ENCODE measurements at regions not wholly inside any gene's neighbourhood (a gene's known extent, or its start where the extent isn't known, plus 50 kb on each side); places are given as distances from the start of the nearest gene placed in this dataset.

- no peaks in the 10 kb centered on the region for H3K27me3 ChIP-seq (replicated peaks in 1 of 7)
- peaks cover 0 to 55% (median 40%) of the 10 kb centered on the region in 8 donors for H3K9me3 ChIP-seq
- no peak for DNase-seq
- TF ChIP-seq CTCF (IDR thresholded peaks at IDR 0.05 in 8 of 11, conservative IDR thresholded peaks at IDR 0.05 in 3 of 11): no peak
- no peak for TF ChIP-seq POLR2AphosphoS5 (IDR thresholded peaks at IDR 0.05)
- TF ChIP-seq POLR2A (IDR thresholded peaks at IDR 0.05): no peak
- H3K4me3 ChIP-seq: no peak overlapping the region
- H3K36me3 ChIP-seq: no peaks in the 10 kb centered on the region
- H3K27ac ChIP-seq: no peak overlapping the region
- intact Hi-C loops (cut with DNase I; ENCODE audit: low total_unique reads): no loop called here
- H3K4me1 ChIP-seq: no peaks in the 10 kb centered on the region
These were observed 241.8 kb upstream of the UBASH3B start for GRCh38 chr11:122413677-122414076.

GRCh38 chr11:122412581-122412980 lies 242.9 kb upstream of the UBASH3B start:
- Histone ChIP-seq H3K36me3 (no peaks in the 10 kb centered on the region), H3K4me1 (no peaks in the 10 kb centered on the region), H3K27ac (no peak overlapping the region), H3K4me3 (no peak overlapping the region), H3K27me3 (replicated peaks in 1 of 7) (no peaks in the 10 kb centered on the region), H3K9me3 (peaks cover 0 to 55% (median 40%) of the 10 kb centered on the region in 8 donors)
- 59 to 87% (median 80%) methylated on average over 1 of the region's 1 CpG for WGBS, 5 donors
- TF ChIP-seq POLR2A (IDR thresholded peaks at IDR 0.05): no peak
- no peak for TF ChIP-seq CTCF (IDR thresholded peaks at IDR 0.05 in 8 of 11, conservative IDR thresholded peaks at IDR 0.05 in 3 of 11)
- no peak for TF ChIP-seq POLR2AphosphoS5 (IDR thresholded peaks at IDR 0.05)
- no peak for DNase-seq
- intact Hi-C loops (cut with DNase I; ENCODE audit: low total_unique reads): no loop called here

GRCh38 chr11:122406466-122406865 lies 249.1 kb upstream of the UBASH3B start:
- no peaks in the 10 kb centered on the region for H3K36me3 ChIP-seq
- no peaks in the 10 kb centered on the region for H3K4me1 ChIP-seq
- TF ChIP-seq POLR2AphosphoS5 (IDR thresholded peaks at IDR 0.05): no peak
- TF ChIP-seq CTCF (IDR thresholded peaks at IDR 0.05 in 8 of 11, conservative IDR thresholded peaks at IDR 0.05 in 3 of 11): no peak
- TF ChIP-seq POLR2A (IDR thresholded peaks at IDR 0.05): no peak
- H3K27ac ChIP-seq: no peak overlapping the region
- no peaks in the 10 kb centered on the region for H3K27me3 ChIP-seq (replicated peaks in 1 of 7)
- 78 to 88% (median 84%) methylated on average over 4 of the region's 4 CpGs for WGBS, 5 donors
- intact Hi-C loops (cut with DNase I; ENCODE audit: low total_unique reads): no loop called here
- H3K4me3 ChIP-seq: no peak overlapping the region
- no peaks in the 10 kb centered on the region for H3K9me3 ChIP-seq
- DNase-seq: no peak

- no peak for DNase-seq
- H3K36me3 ChIP-seq: no peaks in the 10 kb centered on the region
- WGBS, 5 donors: 81 to 92% (median 87%) methylated on average over 5 of the region's 5 CpGs
- intact Hi-C loops (cut with DNase I; ENCODE audit: low total_unique reads): no loop called here
- H3K27ac ChIP-seq: no peak overlapping the region
- no peaks in the 10 kb centered on the region for H3K4me1 ChIP-seq
- TF ChIP-seq CTCF (IDR thresholded peaks at IDR 0.05 in 8 of 11, conservative IDR thresholded peaks at IDR 0.05 in 3 of 11) (no peak), POLR2A (IDR thresholded peaks at IDR 0.05) (no peak), POLR2AphosphoS5 (IDR thresholded peaks at IDR 0.05) (no peak)
- H3K27me3 ChIP-seq (replicated peaks in 1 of 7): no peaks in the 10 kb centered on the region
- no peaks in the 10 kb centered on the region for H3K9me3 ChIP-seq
- H3K4me3 ChIP-seq: no peak overlapping the region
These were observed 249.8 kb upstream of the UBASH3B start for GRCh38 chr11:122405547-122406341.
